HG03064 (cell line): ENCODE measurements at regions not wholly inside any gene's neighbourhood (a gene's known extent, or its start where the extent isn't known, plus 50 kb on each side); places are given as distances from the start of the nearest gene placed in this dataset.

Experiments used
- ATAC-seq: cut with Tn5 transposase; IDR thresholded peaks from one replicate; pipeline ENCODE4 v1.9.1; 2021; ENCODE audit warnings: low read depth; ENCODE audit not compliant: unreplicated experiment

DNA sequence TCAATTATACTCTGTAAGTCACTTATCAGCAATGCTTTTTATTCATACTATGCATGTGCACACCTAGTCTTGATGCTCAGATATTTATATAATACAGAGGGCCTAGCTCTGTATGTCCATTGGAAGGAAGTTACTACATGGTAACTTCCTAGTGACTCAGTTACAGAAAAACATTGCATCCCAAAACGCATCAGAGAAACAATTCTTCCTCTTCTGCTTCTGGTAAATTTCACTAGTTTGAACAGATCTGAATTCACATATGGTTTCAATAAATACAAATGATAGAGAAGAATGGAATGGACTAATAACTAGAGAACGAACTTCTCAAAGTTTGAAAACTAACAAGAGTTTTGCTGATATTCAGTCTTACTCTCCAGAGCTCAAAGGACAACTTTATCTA lies 811.3 kb upstream of the ADGRL2 start:
- no peak for ATAC-seq

DNA sequence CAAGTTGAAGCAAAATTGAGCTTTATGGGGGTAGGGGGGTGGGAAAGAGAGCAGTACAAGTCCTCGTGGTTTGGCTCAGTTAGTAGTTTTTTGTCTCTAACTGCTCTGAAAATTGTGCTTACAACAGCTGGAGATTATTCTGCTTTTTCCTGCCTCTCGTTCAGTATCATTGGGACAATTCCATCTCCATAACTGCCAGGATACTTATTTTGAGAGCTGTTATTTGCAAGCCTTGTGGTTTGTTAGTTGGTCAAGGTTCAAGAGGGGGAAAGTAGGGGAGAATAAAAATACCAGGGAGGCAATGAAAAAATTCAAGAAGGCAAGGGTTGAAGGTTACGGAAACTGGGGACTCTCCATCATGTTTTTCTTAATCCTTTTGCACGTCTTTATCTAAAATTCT lies 811.8 kb upstream of the ADGRL2 start:
- no peak for ATAC-seq

DNA sequence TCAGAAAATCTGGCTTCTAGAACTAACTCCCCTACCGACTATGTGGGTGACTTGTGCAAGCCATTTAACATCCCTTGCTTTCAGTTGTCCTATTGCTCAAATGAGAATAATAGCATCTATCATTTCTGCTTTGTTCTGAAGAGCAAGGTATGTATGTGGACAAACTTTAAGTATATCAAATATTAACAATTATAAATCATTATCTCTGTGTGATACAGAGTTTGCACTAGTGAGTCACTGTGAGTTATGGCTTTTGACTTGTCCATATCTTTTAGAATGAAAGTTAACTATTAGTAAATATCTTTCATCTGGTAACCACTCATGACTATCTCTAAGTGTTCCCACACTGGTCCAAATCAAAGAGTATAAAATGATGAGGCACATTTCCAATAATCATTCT lies 812.9 kb upstream of the ADGRL2 start:
- no peak for ATAC-seq

DNA sequence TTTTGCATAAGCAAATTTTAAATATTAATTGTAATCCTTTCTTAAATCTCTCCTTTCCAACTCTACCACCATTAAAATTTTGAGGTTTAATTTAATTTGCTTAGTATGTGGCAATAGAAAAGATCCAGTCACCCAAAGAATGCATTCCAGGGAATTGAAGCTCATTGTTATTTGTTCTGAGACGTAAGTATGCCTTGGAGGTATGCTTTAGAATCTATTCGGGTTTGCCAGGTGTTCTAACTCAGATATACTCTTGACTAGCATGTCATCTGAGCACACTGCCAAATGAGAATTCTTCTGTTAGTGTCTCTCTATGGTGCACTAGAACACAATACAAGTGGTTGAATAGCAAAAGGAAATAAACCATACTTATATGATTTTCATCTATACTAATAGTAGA lies 813.6 kb upstream of the ADGRL2 start:
- no peak for ATAC-seq

DNA sequence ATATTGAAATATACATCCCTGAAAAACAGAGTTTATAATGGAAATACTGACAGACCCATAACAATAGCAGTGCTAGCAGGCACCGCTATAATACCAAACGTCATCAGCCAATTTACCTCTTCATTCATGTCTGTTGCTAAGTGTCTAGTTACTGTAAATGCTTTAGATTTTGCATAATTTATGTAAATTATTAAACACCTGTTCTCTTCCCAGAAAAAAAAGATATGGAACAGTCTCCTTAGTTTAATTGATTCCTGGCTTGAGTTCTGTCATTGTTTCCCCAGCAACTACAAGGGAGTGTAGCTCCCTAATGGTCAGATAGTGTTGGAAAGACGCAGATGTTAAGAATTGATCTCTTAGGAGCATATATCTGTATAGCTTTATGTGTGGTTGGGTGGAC lies 817.9 kb upstream of the ADGRL2 start:
- no peak for ATAC-seq

DNA sequence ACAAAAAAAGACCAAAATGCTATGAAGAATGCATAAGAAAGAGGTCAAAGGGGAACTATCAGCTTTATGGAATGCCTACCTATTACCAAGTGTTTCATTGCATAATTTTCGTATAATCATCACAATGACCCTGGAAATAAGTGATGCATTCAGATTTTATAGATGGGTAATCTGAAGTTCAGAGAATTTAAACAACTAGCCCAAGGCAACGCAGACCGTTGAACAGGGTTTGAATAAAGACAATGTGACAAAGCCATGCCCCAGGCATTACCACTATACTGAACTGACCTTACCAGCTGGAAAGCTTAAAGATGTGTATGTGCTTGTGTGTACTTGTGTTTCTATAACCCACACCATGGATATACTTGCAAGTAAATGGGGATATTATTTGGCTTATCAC lies 827.6 kb upstream of the ADGRL2 start:
- no peak for ATAC-seq

DNA sequence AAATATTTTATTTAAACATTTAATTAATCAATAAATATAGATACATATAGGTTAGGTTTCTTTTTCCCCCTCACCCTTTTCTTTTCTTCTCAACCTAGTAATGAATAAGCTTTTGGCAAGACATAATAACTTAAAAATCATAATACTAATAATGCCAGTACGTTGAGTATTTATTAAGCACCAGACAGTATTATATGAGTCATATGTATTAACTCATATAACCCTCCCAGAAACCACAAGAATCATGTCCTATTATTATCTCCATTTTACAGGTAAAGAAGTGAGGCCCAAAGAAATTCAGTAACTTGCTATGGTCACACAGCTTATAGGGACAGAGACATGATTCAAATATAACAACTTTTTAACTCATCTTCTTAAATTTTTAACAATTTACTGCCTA lies 834.5 kb upstream of the ADGRL2 start:
- ATAC-seq, result no peak

DNA sequence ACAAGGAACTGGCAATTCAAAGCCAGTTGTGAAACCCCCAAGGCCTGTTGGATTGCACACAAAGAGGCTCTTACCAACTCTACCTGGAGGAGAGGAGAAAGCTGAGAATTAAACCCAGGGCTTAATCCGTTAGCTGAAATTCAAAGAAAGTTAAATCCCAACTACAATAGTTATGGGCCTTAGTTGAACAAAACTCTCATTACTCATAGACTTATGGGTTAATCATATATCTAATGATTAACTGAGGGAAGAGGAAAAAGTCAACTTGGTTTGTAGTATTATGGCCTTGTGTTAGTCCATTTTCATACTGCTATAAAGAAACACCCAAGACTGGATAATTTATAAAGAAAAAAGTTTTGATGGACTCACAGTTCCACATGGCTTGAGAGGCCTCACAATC lies 838.2 kb upstream of the ADGRL2 start:
- no peak for ATAC-seq

DNA sequence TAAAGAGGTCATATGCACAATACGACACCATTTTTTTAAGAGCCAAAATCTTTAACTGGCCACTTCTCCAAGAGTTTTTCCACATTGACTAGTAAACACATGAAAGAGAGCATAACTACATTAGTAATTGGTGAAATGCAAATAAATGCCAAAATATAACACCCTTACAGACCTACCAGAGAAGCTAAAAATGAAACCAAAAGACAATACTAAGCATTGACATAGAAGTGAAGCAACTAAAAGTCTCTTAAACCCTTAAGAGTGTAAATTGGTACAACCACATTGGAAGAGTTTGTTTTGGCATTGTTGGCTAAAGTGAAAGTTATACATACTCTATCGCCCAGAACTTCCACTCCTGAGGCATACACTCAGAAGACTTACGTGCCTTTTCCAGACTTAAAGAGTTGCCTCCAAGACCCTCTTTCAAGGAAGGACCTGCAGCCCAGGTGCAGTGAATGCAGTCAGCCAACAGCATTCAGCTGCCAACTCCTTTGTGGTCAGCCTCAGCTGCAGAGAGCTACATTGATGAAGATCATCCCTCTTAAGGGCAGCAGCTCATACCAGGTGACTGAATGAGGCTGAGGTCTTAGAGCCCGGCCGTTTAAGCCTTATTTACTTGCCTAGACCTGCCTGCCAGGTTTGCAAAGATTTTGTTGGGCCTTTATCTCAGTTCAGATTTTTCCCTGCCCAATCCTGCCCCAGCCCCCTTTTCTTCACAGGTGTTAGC lies 839.1 kb upstream of the ADGRL2 start:
- ATAC-seq, result no peak

DNA sequence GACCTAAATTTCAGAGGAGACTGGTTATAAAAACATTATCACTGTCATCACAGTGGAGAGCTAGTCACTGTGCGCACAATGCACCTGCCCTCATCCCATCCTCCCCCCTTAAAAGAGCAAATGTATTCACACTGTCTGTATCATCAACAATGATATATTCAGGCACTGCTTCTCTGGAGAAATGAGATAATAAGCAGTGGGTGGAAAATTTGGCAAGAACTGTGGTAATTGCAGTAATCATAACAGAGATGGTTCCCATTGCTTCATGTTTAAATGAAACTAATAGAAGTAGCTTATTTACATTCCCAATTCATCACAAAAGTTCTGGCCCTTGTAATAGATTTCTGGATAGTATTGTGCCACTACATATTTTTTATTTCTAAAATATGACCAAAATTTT lies 867.4 kb upstream of the ADGRL2 start:
- no peak for ATAC-seq

DNA sequence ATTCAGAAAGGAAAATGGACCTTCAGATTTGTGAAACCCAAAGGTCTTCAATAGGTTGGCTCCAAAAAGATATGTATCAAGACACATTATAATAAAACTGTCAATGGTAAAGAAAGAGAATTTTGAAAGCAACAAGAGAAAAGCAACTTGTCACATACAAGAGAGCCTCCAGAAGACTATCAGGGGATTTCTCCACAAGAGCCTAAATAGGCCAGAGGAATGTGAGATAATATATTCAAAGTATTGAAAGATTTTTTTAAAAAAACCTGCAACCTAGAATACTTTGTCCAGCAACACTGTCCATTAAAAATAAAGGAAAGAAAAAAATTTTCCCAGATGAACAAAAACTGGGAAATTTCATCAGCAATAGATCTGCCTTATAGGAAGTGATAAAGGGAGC lies 869.6 kb upstream of the ADGRL2 start:
- no peak for ATAC-seq

DNA sequence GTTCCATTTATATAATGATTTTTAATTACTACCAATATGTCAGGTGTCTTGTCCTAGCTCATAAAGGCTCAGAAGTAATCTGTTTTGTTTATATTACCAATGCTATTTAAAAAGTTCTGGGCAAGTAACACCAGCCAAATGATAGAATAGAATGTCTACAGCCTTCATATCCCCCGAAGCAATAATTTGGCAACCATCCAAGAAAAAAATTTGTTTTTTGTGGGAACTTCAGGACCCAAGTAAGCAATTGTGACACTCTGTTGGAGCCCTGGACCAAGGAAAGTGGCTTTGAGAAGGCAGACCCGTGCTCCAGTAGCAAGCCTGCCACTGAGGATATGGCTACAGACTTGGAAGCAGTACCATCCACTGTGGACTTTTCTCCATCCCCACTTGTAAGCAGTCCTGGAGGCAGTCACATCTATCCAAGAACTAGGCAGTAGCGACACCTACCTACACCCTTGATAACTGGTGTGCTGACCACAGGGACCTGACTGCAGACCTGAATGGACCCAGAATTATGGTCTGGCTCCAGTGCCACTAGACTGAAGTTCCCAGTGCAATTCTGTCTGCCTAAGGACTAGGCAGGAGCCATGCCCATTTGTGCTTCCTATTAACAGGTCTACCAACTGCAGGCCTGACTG lies 870.7 kb upstream of the ADGRL2 start:
- ATAC-seq, result no peak

DNA sequence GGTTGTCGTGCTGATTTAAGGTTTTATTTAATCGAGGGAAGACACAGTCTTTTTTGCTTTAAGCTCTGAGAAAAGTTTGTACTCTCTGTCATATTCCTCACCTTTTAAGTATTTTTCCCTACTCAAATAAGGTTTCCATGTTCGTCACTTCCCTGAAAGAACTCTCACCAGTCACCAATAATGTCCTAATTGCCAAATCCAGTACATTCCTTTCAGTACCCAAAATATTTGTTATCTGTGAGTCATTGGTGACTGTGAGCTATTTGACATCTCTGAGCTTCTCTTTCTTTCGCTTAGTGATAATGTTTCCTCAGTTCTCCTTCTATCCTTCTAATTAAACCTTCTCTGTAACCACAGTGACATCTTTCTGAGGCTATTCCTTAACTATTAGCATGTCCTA lies 874.2 kb upstream of the ADGRL2 start:
- ATAC-seq, result no peak

DNA sequence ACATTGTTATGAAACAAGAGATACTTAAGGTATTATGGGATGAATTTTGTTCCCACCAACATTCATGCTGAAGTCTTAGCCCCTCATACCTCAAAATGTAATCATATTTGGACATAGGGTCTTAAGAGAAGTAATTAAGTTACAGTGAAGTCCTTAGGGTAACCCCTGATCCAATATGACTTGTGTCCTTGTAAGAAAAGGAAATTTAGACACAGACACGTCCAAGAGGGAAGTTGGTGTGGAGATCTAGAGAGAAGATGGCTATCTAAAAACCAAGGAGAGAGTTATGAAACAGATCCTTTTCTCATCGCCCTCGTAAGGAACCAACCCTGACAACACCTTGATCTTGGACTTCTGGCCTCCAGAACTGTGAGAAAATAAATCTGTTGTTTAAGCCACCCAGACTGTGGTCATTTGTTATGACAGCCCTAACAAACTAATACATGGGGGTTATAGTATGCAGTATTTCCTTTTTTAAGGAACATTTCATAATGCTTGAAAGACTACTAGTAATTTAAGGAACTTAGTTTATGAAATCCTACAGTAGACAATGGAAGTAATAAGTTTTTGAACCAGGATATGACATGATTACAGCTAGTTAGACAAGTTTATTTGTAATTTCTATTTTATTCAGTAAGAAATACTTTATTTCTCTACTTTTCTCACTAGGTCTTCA lies 875.5 kb upstream of the ADGRL2 start:
- no peak for ATAC-seq

DNA sequence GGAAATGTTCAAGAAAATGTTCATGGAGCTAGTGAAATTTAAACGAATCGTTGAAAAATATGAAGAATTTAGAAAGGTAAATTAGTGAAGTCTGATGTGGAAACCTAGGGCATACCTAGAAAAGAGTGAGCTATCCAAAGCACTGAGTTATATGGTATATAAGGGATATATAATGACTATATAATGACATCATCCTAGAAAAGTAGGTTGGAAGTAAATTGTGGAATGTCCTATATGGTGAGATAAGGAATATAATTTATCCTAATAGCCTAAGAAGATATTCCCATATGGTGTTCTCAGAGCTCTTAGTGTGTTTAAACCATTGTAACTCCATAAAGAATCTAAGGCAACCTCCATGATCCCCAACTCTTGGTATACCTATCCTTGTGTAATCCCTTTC lies 876.4 kb upstream of the ADGRL2 start:
- ATAC-seq, result no peak

DNA sequence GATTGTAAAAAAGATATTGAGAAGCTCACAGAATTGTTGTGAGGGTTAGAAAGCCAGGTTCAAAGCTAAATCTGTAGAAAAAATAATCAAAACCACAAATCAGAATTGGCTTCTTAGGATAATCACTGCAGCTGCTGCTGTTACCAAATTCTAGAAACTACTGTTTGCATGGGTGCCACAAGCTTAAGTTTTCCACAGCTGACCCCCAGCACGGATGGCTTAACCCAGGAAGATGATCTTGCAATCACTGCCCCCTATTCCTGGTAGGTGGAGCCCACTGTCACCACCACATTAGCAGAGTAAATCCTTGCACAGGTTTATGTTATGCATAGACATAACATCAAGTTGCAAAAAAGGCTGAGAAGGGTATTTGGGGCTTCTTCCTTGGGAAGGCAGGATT lies 877.8 kb upstream of the ADGRL2 start:
- no peak for ATAC-seq

DNA sequence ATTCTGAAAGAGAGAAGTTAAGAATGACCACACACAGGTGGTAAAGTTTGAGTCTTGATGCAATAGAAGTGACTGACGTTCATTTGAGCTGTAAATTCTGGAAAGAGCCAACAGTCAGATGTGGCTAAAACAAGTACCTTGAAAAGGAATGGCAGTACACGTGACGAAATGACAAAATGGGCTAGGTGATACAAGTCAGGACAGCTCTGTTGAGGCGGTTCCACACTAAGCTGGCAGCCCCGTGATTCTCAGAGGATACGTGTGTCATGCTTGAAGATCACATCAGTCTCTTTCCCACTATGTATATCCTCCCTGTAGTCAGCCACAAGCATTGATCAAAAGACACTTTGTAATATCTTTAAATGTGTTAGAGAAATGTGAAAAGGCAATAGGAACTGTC lies 881.3 kb upstream of the ADGRL2 start:
- ATAC-seq, result no peak

DNA sequence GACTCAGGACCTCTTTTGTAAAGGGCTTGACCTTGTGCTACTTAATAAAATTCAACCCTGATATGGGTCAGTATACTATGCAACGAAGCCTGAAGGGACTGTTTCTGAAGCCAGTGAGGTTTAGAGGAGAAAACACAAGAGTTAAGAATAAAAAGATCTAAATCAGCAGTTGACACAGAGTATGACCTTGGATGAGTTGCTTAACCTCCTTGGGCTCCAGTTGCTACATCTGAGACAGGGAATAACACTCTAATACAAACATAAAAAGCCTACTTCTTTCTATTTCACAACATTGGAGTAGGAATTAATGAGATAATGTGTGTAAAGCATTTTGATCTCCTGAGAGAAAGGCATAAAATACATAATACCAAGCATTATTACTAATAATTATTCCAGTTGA lies 882.4 kb upstream of the ADGRL2 start:
- ATAC-seq, result no peak

DNA sequence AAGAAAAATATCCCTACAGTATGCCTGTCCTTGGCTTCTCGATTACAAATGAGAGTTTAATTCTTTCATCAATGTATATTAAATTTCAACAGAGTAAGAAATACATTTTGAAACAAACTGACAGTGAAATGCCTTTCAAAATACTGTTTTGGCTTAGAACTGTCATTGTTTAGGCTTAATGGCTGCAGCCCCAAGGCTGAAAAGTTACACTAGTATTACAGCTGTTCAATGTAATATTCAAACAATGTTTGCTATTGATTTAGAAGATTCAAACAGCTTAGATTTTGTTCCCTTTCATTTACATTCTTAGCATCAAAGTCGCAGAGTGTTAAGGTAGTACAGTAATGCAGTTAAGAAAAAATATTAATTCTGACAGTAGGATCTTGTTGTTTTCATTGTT lies 882.9 kb upstream of the ADGRL2 start:
- no peak for ATAC-seq

DNA sequence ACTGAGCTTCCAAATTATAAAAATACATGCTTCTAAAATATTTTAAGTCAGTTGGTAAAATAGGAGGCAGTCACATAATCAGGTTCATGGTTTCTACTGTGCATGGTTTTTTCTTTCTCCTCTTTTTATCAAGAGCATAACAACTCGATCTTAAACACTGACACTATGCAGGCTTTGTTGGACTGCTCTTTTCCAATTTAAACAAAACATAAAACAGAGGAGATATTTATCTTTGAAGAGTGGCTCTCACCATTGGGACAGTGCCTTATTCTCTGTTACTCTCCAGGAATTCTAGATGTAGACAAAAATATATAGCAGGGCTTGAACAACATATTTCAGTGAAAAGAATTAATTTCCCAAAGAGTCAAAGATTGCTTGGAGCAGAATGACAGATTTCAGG lies 883.5 kb upstream of the ADGRL2 start:
- no peak for ATAC-seq

DNA sequence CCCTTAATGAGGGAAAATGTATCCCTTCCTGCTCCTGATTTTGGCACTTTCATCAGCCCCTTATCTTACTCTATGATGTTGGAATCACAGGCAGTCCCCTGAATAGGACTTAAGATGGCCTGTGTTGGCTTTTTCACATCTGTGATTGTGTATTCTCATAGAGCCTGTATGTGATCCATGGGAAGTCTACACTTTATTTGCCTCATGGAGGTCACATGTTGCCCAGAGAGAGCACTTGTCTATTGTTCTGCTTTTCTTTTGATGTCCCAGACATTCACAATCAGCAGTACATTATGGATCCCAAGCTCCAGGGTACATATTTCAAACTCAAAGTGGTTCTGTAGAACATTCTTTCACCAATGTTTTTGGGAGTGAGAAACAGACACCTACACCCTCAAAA lies 885.2 kb upstream of the ADGRL2 start:
- ATAC-seq, result no peak

DNA sequence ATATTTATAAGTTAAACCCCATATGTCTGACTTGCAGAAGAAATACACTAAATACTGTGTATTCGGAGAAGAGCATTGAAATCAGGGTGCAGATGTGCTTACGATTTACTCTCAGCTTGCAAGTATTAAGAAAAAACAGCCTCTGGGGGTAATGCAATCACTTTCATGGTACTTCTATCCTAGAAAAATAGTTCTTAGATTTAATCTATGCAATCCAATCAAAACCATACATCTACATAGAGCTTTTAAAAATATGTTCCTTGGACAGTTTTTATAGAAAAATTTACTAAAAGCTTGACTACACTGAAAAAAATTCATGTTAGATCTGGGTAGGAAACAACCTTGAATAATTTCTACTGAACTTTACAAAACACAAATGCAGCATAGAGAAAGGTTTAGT lies 890.3 kb upstream of the ADGRL2 start:
- no peak for ATAC-seq
